Fibroblast of villous mesenchyme (primary cell): ENCODE measurements at regions not wholly inside any gene's neighbourhood (a gene's known extent, or its start where the extent isn't known, plus 50 kb on each side); places are given as distances from the start of the nearest gene placed in this dataset.

Experiments used
- DNase-seq: peaks from one replicate; pipeline ENCODE4 v3.0.0-alpha.2; 2010; ENCODE audit warnings: low read depth
- H3K4me3 ChIP-seq: 2 replicates; pipeline ENCODE4 v1.5.1; 2011; ENCODE audit warnings: low read depth, mild to moderate bottlenecking, low read length
- CTCF ChIP-seq: IDR thresholded peaks from 2 replicates; pipeline ENCODE4 v1.5.1; 2012; ENCODE audit warnings: low read depth, mild to moderate bottlenecking, low read length; ENCODE audit not compliant: insufficient read depth

- no peak overlapping the region for H3K4me3 ChIP-seq
- DNase-seq = no peak
- no peak for TF ChIP-seq CTCF
Measured at GRCh38 chr6:170227996-170228945, 62.6 kb downstream of the DLL1 start.

GRCh38 chr6:170227521-170227983, 63.3 kb downstream of the DLL1 start:
- no peak for TF ChIP-seq CTCF
- no peak for DNase-seq
- no peak overlapping the region for H3K4me3 ChIP-seq

DNA sequence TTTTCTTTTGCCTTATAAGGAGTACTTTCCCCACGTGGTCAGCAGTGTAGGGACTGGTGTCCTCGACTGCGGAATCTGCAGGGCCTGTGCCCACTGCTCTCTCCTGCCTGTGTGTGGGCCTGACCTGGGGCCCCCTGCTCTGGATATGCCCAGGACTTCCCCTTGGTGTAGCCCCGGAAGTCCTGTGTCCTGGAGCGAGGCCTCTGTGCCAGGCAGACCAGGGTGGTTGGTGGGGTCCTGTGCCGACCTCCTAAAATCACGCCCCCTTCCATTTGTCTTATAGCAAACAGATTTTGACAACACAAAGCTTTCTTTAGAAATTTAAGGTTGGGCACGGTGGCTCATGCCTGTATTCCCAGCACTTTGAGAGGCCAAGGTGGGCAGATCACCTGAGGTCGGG, 64.2 kb downstream of the DLL1 start:
- H3K4me3 ChIP-seq = no peak overlapping the region
- DNase-seq = no peak
- no peak for TF ChIP-seq CTCF

DNA sequence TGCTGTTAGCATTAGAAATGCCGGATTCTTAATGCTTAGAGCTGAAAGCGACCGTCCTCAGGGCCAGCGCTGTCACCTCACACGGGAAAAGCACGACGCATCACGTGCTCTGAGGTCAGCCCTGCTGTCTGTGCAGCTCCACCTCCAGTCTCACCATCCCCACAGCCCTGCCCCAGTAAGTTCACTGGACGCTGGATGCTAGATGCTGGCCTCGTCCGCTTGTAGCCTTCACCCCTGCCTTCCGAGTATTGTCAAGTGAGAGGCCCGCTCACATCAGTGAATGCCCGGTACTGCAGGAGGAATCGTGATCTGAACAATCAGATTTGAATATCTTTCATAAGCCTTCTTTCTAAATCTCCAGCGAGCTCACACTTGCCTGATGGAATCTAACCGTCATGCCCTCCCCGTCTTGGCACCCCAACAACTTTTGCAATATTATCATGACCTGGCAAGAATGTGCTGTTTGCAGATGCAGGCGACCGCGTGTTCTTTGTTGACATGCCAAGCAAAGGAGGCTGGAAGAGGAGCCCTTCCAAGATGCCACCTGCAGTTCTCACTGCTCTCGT, 64.9 kb downstream of the DLL1 start:
- DNase-seq = no peak
- TF ChIP-seq CTCF = no peak
- H3K4me3 ChIP-seq = no peak overlapping the region

DNA sequence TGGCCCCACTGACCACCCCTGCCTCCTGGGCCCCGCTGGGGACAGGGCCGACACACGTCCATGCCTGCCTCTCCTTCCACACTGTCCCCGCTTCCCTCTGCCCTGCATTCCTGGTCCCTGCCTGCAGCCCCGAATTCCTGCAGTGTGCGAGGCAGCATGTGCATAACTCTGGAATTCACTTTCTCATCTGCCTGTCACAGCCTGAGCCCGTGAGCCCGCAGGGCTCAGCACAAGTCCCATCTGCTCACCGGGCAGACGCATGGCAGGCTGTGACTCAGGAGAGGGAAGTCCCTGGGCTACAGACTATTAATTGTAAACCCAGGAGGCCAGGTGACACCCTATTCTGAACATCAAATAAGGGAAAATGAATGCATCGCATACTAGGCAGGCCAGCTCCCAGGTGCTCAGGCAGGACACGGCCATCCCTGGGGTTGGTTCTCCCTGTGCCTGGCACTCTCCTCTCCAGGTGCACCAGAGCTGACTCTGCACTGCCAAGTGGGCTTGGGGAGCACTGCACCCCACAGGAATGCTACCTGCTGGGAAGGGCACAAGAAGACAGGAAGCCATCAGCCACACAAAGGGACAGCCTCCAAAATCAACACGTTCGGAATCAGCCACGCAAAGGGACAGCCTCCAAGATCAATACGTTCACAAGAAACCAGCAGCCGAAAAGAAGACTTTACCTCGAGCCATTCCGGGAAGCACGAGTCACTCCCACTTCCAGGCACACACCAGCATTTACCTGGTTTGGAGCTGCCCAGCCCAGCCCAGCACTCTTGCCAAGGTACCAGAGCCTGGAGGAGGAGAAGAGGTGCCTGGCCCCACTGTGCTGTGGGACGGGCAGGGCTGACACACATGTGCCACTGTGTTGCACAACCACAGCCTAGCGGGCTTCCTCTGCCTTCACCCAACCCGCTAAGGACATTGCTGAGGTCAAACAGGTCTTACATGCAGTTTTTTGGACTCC, 65.9 kb downstream of the DLL1 start:
- no peak for TF ChIP-seq CTCF
- DNase-seq = no peak
- no peak overlapping the region for H3K4me3 ChIP-seq
